HCT116 (cell line): ENCODE measurements at regions not wholly inside any gene's neighbourhood (a gene's known extent, or its start where the extent isn't known, plus 50 kb on each side); places are given as distances from the start of the nearest gene placed in this dataset.

ENCODE experiments used
- ATAC-seq: fragments of 200-7000 bp; cut with Tn5 transposase; 2 replicates; pipeline ENCODE4 v1.9.1; 2020; ENCODE audit warnings: mild to moderate bottlenecking, moderate library complexity
- BruUV-seq: library from RNA; stranded (reverse); fragments of 400-500 nt; replicated peaks from 2 replicates; lab custom pipeline; 2021; lab: Mats Ljungman, UMichigan
- CTCF ChIA-PET: fragments of 300-600 bp; sonication (Branson Sonifier 250); formaldehyde crosslinking; loops from one replicate; lab custom pipeline; 2021; ENCODE audit warnings: antibody characterized with exemption; lab: Charles Lee
- POLR2A ChIA-PET: fragments of 300-600, 350-600 bp; sonication (Branson Sonifier 250); formaldehyde crosslinking; loops from one replicate; lab custom pipeline; 2021; ENCODE audit warnings: antibody characterized with exemption; lab: Charles Lee
- RAD21 ChIA-PET, 2 experiments: fragments of 300-600 bp; sonication (Branson Sonifier 250); formaldehyde crosslinking; loops; one replicate each; lab custom pipeline; 2023; ENCODE audit warnings: low total read pairs in 2 of 2; ENCODE audit not compliant: uncharacterized antibody in 2 of 2, unreplicated experiment in 2 of 2, low non-redundant PET in 1 of 2; lab: Charles Lee
- DNase-seq: peaks from one replicate; pipeline ENCODE4 v3.0.0-alpha.2; 2010; ENCODE audit warnings: low read depth, low spot score
- H2AFZ ChIP-seq: fragments of 200-600 bp; shearing (Covaris generic), sonication (generic); 2 replicates; pipeline ENCODE4 v1.6.1; 2017; ENCODE audit warnings: low read depth, mixed run types, mixed read lengths, antibody characterized with exemption, low read length; ENCODE audit not compliant: poor library complexity, severe bottlenecking
- H3K27ac ChIP-seq: 2 replicates; pipeline ENCODE4 v1.5.1; 2012; ENCODE audit warnings: low read depth, low read length
- H3K27me3 ChIP-seq: fragments of 200-600 bp; sonication (generic); 2 replicates; pipeline ENCODE4 v1.6.1; 2016; ENCODE audit warnings: mixed run types, low read length, mixed read lengths; ENCODE audit not compliant: insufficient read depth
- H3K36me3 ChIP-seq, 2 experiments: fragments of 200-500 bp in 1 of 2; fragments of 200-600 bp in 1 of 2; sonication (Bioruptor generic) in 1 of 2; sonication (generic) in 1 of 2; 2 replicates each; pipeline versions ENCODE4 v1.5.1 to v1.6.1; 2014 to 2016; ENCODE audit warnings: low read length in 2 of 2, inconsistent platforms in 1 of 2, mixed read lengths in 1 of 2, mixed run types in 1 of 2; ENCODE audit not compliant: insufficient read depth in 2 of 2, control insufficient read depth in 1 of 2
- H3K4me1 ChIP-seq, 2 experiments: fragments of 200-600 bp in 1 of 2; sonication (generic) in 1 of 2; 2 replicates each; pipeline versions ENCODE4 v1.5.1 to v1.6.1; 2012 to 2017; ENCODE audit warnings: low read length in 2 of 2, inconsistent platforms in 1 of 2, mild to moderate bottlenecking in 1 of 2, mixed read lengths in 1 of 2, mixed run types in 1 of 2, moderate library complexity in 1 of 2; ENCODE audit not compliant: insufficient read depth in 2 of 2, control insufficient read depth in 1 of 2
- H3K4me2 ChIP-seq: fragments of 200-600 bp; sonication (generic); 2 replicates; pipeline ENCODE4 v1.6.1; 2017; ENCODE audit warnings: mixed run types, low read length, mixed read lengths
- H3K4me3 ChIP-seq, 2 experiments: fragments of 200-600 bp in 1 of 2; sonication (generic) in 1 of 2; replicated peaks in 1 of 2; 2 replicates each; pipeline ENCODE4 v1.5.1; 2011 to 2016; ENCODE audit warnings: low read length in 2 of 2, control low read depth in 1 of 2, low read depth in 1 of 2, mild to moderate bottlenecking in 1 of 2, mixed read lengths in 1 of 2, mixed run types in 1 of 2
- H3K79me2 ChIP-seq: fragments of 200-600 bp; sonication (generic); 2 replicates; pipeline ENCODE4 v1.6.1; 2017; ENCODE audit warnings: mild to moderate bottlenecking, mixed run types, low read length, moderate library complexity, mixed read lengths; ENCODE audit not compliant: insufficient read depth
- H3K9ac ChIP-seq: fragments of 200-600 bp; sonication (generic); 2 replicates; pipeline ENCODE4 v1.6.1; 2016; ENCODE audit warnings: low read length, mixed read lengths
- H3K9me2 ChIP-seq: fragments of 200-600 bp; sonication (generic), shearing (Covaris generic); 2 replicates; pipeline ENCODE4 v1.6.1; 2017; ENCODE audit warnings: mixed run types, mild to moderate bottlenecking, moderate library complexity; ENCODE audit not compliant: insufficient read depth
- H3K9me3 ChIP-seq, 2 experiments: fragments of 200-500 bp in 1 of 2; fragments of 200-600 bp in 1 of 2; sonication (Bioruptor generic) in 1 of 2; sonication (generic) in 1 of 2; 2 replicates each; pipeline ENCODE4 v1.6.1; 2014 to 2017; ENCODE audit warnings: low read length in 2 of 2, mixed read lengths in 2 of 2, inconsistent platforms in 1 of 2, low read depth in 1 of 2, mild to moderate bottlenecking in 1 of 2, mixed run types in 1 of 2, moderate library complexity in 1 of 2; ENCODE audit not compliant: control insufficient read depth in 1 of 2, insufficient read depth in 1 of 2
- H4K20me1 ChIP-seq: fragments of 200-600 bp; sonication (generic), shearing (Covaris generic); 2 replicates; pipeline ENCODE4 v1.6.1; 2017; ENCODE audit warnings: mixed run types, mild to moderate bottlenecking, moderate library complexity; ENCODE audit not compliant: insufficient read depth
- CBX3 ChIP-seq: IDR thresholded peaks from 2 replicates; pipeline ENCODE4 v1.6.1; 2012; ENCODE audit warnings: low read depth
- CEBPB ChIP-seq: IDR thresholded peaks from 2 replicates; pipeline ENCODE4 v1.6.1; 2012; ENCODE audit warnings: low read depth
- ELF1 ChIP-seq: IDR thresholded peaks from 2 replicates; pipeline ENCODE4 v1.6.1; 2012; ENCODE audit warnings: low read depth, borderline replicate concordance
- EZH2phosphoT487 ChIP-seq: fragments of 200-600 bp; IDR thresholded peaks from 2 replicates; pipeline ENCODE4 v1.6.1; 2018; ENCODE audit warnings: antibody characterized with exemption, borderline replicate concordance
- JUND ChIP-seq: IDR thresholded peaks from 2 replicates; pipeline ENCODE4 v1.6.1; 2012
- POLR2A ChIP-seq: IDR thresholded peaks from 2 replicates; pipeline ENCODE4 v1.7.0; 2011; ENCODE audit warnings: borderline replicate concordance; ENCODE audit not compliant: insufficient read depth, insufficient read length; ENCODE audit errors: extremely low read depth
- POLR2AphosphoS5 ChIP-seq: IDR thresholded peaks from 2 replicates; pipeline ENCODE4 v1.6.1; 2011; ENCODE audit warnings: mild to moderate bottlenecking, low read depth, low read length, moderate library complexity
- TCF7L2 ChIP-seq: IDR thresholded peaks from 2 replicates; pipeline ENCODE4 v1.7.0; 2011; ENCODE audit warnings: borderline replicate concordance, inconsistent platforms; ENCODE audit not compliant: insufficient read depth, insufficient read length; ENCODE audit errors: extremely low read depth
- YY1 ChIP-seq: IDR thresholded peaks from 2 replicates; pipeline ENCODE4 v1.6.1; 2011; ENCODE audit warnings: low read length, low read depth, moderate library complexity, mild to moderate bottlenecking; ENCODE audit not compliant: insufficient replicate concordance; ENCODE audit errors: extremely low read depth
- ZBTB33 ChIP-seq: IDR thresholded peaks from 2 replicates; pipeline ENCODE4 v1.6.1; 2011; ENCODE audit warnings: mild to moderate bottlenecking, low read length, moderate library complexity; ENCODE audit not compliant: insufficient replicate concordance; ENCODE audit errors: extremely low read depth
- intact Hi-C: fragments of 100-400 bp; cut with micrococcal nuclease; formaldehyde crosslinking; loops from 2 replicates; pipeline ENCODE4 v1.10.0; 2022

- Histone ChIP-seq H3K27ac (no peak overlapping the region), H4K20me1 (no peaks in the 10 kb centered on the region), H3K27me3 (no peaks in the 10 kb centered on the region), H3K79me2 (no peaks in the 10 kb centered on the region), H3K4me1 (no peaks in the 10 kb centered on the region), H3K36me3 (no peaks in the 10 kb centered on the region), H2AFZ (no peak overlapping the region), H3K4me2 (no peak overlapping the region), H3K9me3 (no peaks in the 10 kb centered on the region), H3K9me2 (no peaks in the 10 kb centered on the region), H3K4me3 (no peak overlapping the region)
- POLR2A ChIA-PET = no interaction called here
- BruUV-seq = no TSS peak
- DNase-seq (no peak), ATAC-seq (no peak)
- CTCF ChIA-PET = no interaction called here
- RAD21 ChIA-PET = no interaction called here
- TF ChIP-seq ZBTB33 = no peak
- TF ChIP-seq POLR2AphosphoS5 = no peak
- no peak for TF ChIP-seq EZH2phosphoT487
- no peak for TF ChIP-seq CEBPB
- no peak for TF ChIP-seq CBX3
- no peak for TF ChIP-seq YY1
- no peak for TF ChIP-seq POLR2A
- no peak for TF ChIP-seq TCF7L2
- no peak for TF ChIP-seq ELF1
- TF ChIP-seq, all 23 proteins: peak for 0
- intact Hi-C loops = no loop called here
- no peak overlapping the region for H3K9ac ChIP-seq
These were observed 610.2 kb upstream of the HTR2C start for GRCh38 chrX:113973706-113974105.

GRCh38 chrX:113966791-113967190 lies 617.1 kb upstream of the HTR2C start:
- DNase-seq = no peak
- H4K20me1 ChIP-seq = no peaks in the 10 kb centered on the region
- no peaks in the 10 kb centered on the region for H3K36me3 ChIP-seq
- H3K4me1 ChIP-seq = no peaks in the 10 kb centered on the region
- no TSS peak for BruUV-seq
- no peak for TF ChIP-seq POLR2A
- TF ChIP-seq JUND = no peak
- no peak for TF ChIP-seq CBX3
- no peaks in the 10 kb centered on the region for H3K79me2 ChIP-seq
- ChIA-PET CTCF (no interaction called here), RAD21 (no interaction called here), POLR2A (no interaction called here)
- intact Hi-C loops = no loop called here
- no peak overlapping the region for H3K9ac ChIP-seq
- no peaks in the 10 kb centered on the region for H3K9me2 ChIP-seq
- H3K9me3 ChIP-seq = no peaks in the 10 kb centered on the region
- H2AFZ ChIP-seq = no peak overlapping the region
- no peaks in the 10 kb centered on the region for H3K27me3 ChIP-seq
- H3K27ac ChIP-seq = no peak overlapping the region
- no peak overlapping the region for H3K4me3 ChIP-seq
- no peak for ATAC-seq
- no peak overlapping the region for H3K4me2 ChIP-seq
